GM23338 (cell line): ENCODE measurements at regions not wholly inside any gene's neighbourhood (a gene's known extent, or its start where the extent isn't known, plus 50 kb on each side); places are given as distances from the start of the nearest gene placed in this dataset.

ENCODE experiments used
- ATAC-seq: fragments of 200-7000 bp; cut with Tn5 transposase; 3 replicates; pipeline ENCODE4 v1.9.1; 2020
- DNase-seq: peaks from one replicate; pipeline ENCODE4 v3.0.0-alpha.2; 2015; ENCODE audit warnings: low spot score
- H2AFZ ChIP-seq: fragments of 200-600 bp; sonication (generic); 2 replicates; pipeline ENCODE4 v1.8.0; 2016; ENCODE audit warnings: antibody characterized with exemption, mild to moderate bottlenecking, moderate library complexity
- H3F3A ChIP-seq: fragments of 200-600 bp; sonication (generic); replicated peaks from 2 replicates; pipeline ENCODE4 v1.8.0; 2017; ENCODE audit warnings: antibody characterized with exemption, mixed run types, low read depth
- H3K27ac ChIP-seq: fragments of 200-600 bp; sonication (generic); 2 replicates; pipeline ENCODE4 v1.6.1; 2016; ENCODE audit warnings: low read depth
- H3K27me3 ChIP-seq: fragments of 200-600 bp; sonication (generic); 2 replicates; pipeline ENCODE4 v1.8.0; 2016; ENCODE audit warnings: mild to moderate bottlenecking, mixed run types, moderate library complexity; ENCODE audit not compliant: insufficient read depth
- H3K36me3 ChIP-seq: fragments of 200-600 bp; sonication (generic); 2 replicates; pipeline ENCODE4 v1.8.0; 2016; ENCODE audit warnings: mild to moderate bottlenecking; ENCODE audit not compliant: insufficient read depth
- H3K4me1 ChIP-seq: fragments of 200-600 bp; sonication (generic); 2 replicates; pipeline ENCODE4 v1.8.0; 2016; ENCODE audit warnings: mild to moderate bottlenecking, moderate library complexity; ENCODE audit not compliant: insufficient read depth
- H3K4me2 ChIP-seq: fragments of 200-600 bp; sonication (generic); 2 replicates; pipeline ENCODE4 v1.7.1; 2017; ENCODE audit warnings: mixed run types
- H3K4me3 ChIP-seq: fragments of 200-600 bp; sonication (generic); 2 replicates; pipeline ENCODE4 v1.6.1; 2016; ENCODE audit warnings: mixed run types
- H3K79me2 ChIP-seq: fragments of 200-600 bp; sonication (generic); replicated peaks from 2 replicates; pipeline ENCODE4 v1.8.0; 2017; ENCODE audit warnings: mild to moderate bottlenecking; ENCODE audit not compliant: insufficient read depth
- H3K9me2 ChIP-seq: fragments of 200-600 bp; sonication (generic); 2 replicates; pipeline ENCODE4 v1.8.0; 2017; ENCODE audit not compliant: insufficient read depth
- H4K20me1 ChIP-seq: fragments of 200-600 bp; sonication (generic); replicated peaks from 2 replicates; pipeline ENCODE4 v1.8.0; 2017; ENCODE audit warnings: mild to moderate bottlenecking; ENCODE audit not compliant: insufficient read depth
- H3K27ac Mint-ChIP-seq: 2 replicates; pipeline ENCODE4 v1.8.0; 2020; ENCODE audit warnings: inconsistent platforms, mild to moderate bottlenecking, moderate library complexity, mixed read lengths
- H3K27me3 Mint-ChIP-seq: 3 replicates; pipeline ENCODE4 v1.8.0; 2022; ENCODE audit warnings: low read depth, mild to moderate bottlenecking, moderate library complexity, mixed read lengths, inconsistent platforms; ENCODE audit not compliant: insufficient read depth, poor library complexity
- H3K36me3 Mint-ChIP-seq: 3 replicates; pipeline ENCODE4 v1.8.0; 2021; ENCODE audit warnings: low read depth, mild to moderate bottlenecking, inconsistent platforms, moderate library complexity, mixed read lengths
- H3K4me1 Mint-ChIP-seq: 3 replicates; pipeline ENCODE4 v1.8.0; 2020; ENCODE audit warnings: mild to moderate bottlenecking, inconsistent platforms, mixed read lengths
- H3K4me3 Mint-ChIP-seq: 3 replicates; pipeline ENCODE4 v1.8.0; 2021; ENCODE audit warnings: moderate library complexity, mild to moderate bottlenecking, inconsistent platforms, mixed read lengths
- H3K9me3 Mint-ChIP-seq: 3 replicates; pipeline ENCODE4 v1.8.0; 2020; ENCODE audit warnings: moderate library complexity, mild to moderate bottlenecking, inconsistent platforms, mixed read lengths
- CREB1 ChIP-seq: fragments of 250-450 bp; sonication (Bioruptor Pico); IDR thresholded peaks from 2 replicates; pipeline ENCODE4 v1.5.0; 2020; ENCODE audit warnings: low read depth, mild to moderate bottlenecking, moderate library complexity
- CTCF ChIP-seq, 2 experiments: fragments of 200-600 bp in 1 of 2; sonication (generic) in 1 of 2; conservative IDR thresholded peaks; 2 replicates each; pipeline versions ENCODE4 v1.5.1 to v1.6.1; 2016 to 2017; ENCODE audit warnings: antibody characterized with exemption in 2 of 2, low read depth in 2 of 2, mild to moderate bottlenecking in 2 of 2, moderate library complexity in 1 of 2
- ETS1 ChIP-seq: IDR thresholded peaks from 2 replicates; pipeline ENCODE4 v1.6.1; 2016; ENCODE audit warnings: antibody characterized with exemption
- EZH2 ChIP-seq: fragments of 200-600 bp; sonication (generic); IDR thresholded peaks from one replicate; pipeline ENCODE4 v1.8.0; 2017; ENCODE audit warnings: antibody characterized with exemption, mild to moderate bottlenecking, low read depth; ENCODE audit not compliant: unreplicated experiment
- EZH2phosphoT487 ChIP-seq: fragments of 200-600 bp; sonication (generic); IDR thresholded peaks from one replicate; pipeline ENCODE4 v1.8.1; 2018; ENCODE audit warnings: antibody characterized with exemption; ENCODE audit not compliant: unreplicated experiment
- JUNB ChIP-seq: IDR thresholded peaks from one replicate; pipeline ENCODE4 v1.6.1; 2016; ENCODE audit warnings: antibody characterized with exemption; ENCODE audit not compliant: unreplicated experiment
- NANOG ChIP-seq: IDR thresholded peaks from 2 replicates; pipeline ENCODE4 v1.6.1; 2016; ENCODE audit warnings: antibody characterized with exemption, borderline replicate concordance
- POLR2AphosphoS5 ChIP-seq: IDR thresholded peaks from 2 replicates; pipeline ENCODE4 v1.6.1; 2016; ENCODE audit warnings: antibody characterized with exemption, low read depth
- REST ChIP-seq: IDR thresholded peaks from one replicate; pipeline ENCODE4 v1.6.1; 2018; ENCODE audit warnings: antibody characterized with exemption; ENCODE audit not compliant: unreplicated experiment
- STAT1 ChIP-seq: IDR thresholded peaks from one replicate; pipeline ENCODE4 v1.6.1; 2016; ENCODE audit warnings: antibody characterized with exemption; ENCODE audit not compliant: unreplicated experiment
- ZNF114 ChIP-seq: fragments of 250-450 bp; sonication (Bioruptor Pico); IDR thresholded peaks from 2 replicates; pipeline ENCODE4 v1.5.0; 2020; ENCODE audit warnings: mild to moderate bottlenecking, moderate library complexity
- ZNF331 ChIP-seq: fragments of 250-450 bp; sonication (Bioruptor Pico); IDR thresholded peaks from 2 replicates; pipeline ENCODE4 v1.5.0; 2020; ENCODE audit warnings: low read depth, mild to moderate bottlenecking, moderate library complexity
- ZNF462 ChIP-seq: fragments of 250-450 bp; sonication (Bioruptor Pico); IDR thresholded peaks from 2 replicates; pipeline ENCODE4 v1.5.0; 2020; ENCODE audit warnings: mild to moderate bottlenecking, moderate library complexity

GRCh38 chr16:22971346-22971924 lies 157.5 kb downstream of the HS3ST2 start:
- ATAC-seq, result no peak
- no peak for TF ChIP-seq ETS1
- TF ChIP-seq NANOG, result no peak
- no peak for TF ChIP-seq EZH2phosphoT487
- no peak for TF ChIP-seq STAT1
- no peak for TF ChIP-seq JUNB
- no peak for TF ChIP-seq ZNF331 (CRISPR knock-in tag)
- no peak for TF ChIP-seq ZNF462 (CRISPR knock-in tag)
- no peak for TF ChIP-seq ZNF114
- no peak for TF ChIP-seq CREB1 (CRISPR knock-in tag)
- TF ChIP-seq POLR2AphosphoS5, result no peak
- no peak for TF ChIP-seq CTCF (conservative IDR thresholded peaks at IDR 0.05; ENCODE audit: low read depth in 2 of 2)
- TF ChIP-seq EZH2, result no peak
- TF ChIP-seq REST, result no peak

More at GRCh38 chr16:22971346-22971924, 157.5 kb downstream of the HS3ST2 start:
- Mint-ChIP-seq H3K4me1 (peaks cover 18% of the 10 kb centered on the region), H3K36me3 (no peaks in the 10 kb centered on the region), H3K27me3 (no peaks in the 10 kb centered on the region), H3K27ac (no peak overlapping the region), H3K9me3 (no peaks in the 10 kb centered on the region; the same call in 2 of the 3 replicates), H3K4me3 (no peak overlapping the region)
- Histone ChIP-seq H3K79me2 (no peaks in the 10 kb centered on the region), H3K27me3 (no peaks in the 10 kb centered on the region), H3K4me3 (no peak overlapping the region), H3K27ac (no peak overlapping the region), H3K9me2 (no peaks in the 10 kb centered on the region), H3K36me3 (no peaks in the 10 kb centered on the region), H3K4me1 (peaks cover 6% of the 10 kb centered on the region; the same call in 1 of the 2 replicates), H3K4me2 (no peak overlapping the region), H2AFZ (no peak overlapping the region), H4K20me1 (no peaks in the 10 kb centered on the region), H3F3A (no peaks in the 10 kb centered on the region)
- no peak for DNase-seq
